K562 (cell line): ENCODE measurements at regions not wholly inside any gene's neighbourhood (a gene's known extent, or its start where the extent isn't known, plus 50 kb on each side); places are given as distances from the start of the nearest gene placed in this dataset.

ENCODE experiments used
- ATAC-seq: fragments of 200-7000 bp; cut with Tn5 transposase; 3 replicates; pipeline ENCODE4 v1.9.1; 2020; ENCODE audit warnings: moderate library complexity
- BruUV-seq: library from RNA; stranded (reverse); fragments of 400-500 nt; replicated peaks from 2 replicates; lab custom pipeline; 2021; lab: Mats Ljungman, UMichigan
- CTCF ChIA-PET: fragments of 300-600 bp; formaldehyde crosslinking; extraction: SDS; loops from one replicate; lab custom pipeline; 2021; ENCODE audit warnings: low intra/inter-chr PET ratio; lab: Yijun Ruan, JAX
- POLR2A ChIA-PET: fragments of 300-600, 350-650 bp; sonication (Branson Sonifier 250); formaldehyde crosslinking; extraction: SDS; loops from one replicate; lab custom pipeline; 2021; ENCODE audit warnings: antibody characterized with exemption, inconsistent platforms; lab: Yijun Ruan, JAX
- DNase-seq, 4 experiments: peaks; one replicate each; pipeline versions ENCODE4 v3.0.0 to v3.0.0-alpha.2; 2011 to 2018; ENCODE audit warnings: low spot score in 3 of 4, mixed read lengths in 3 of 4; ENCODE audit errors: extremely low read depth in 1 of 4
- FAIRE-seq: peaks from 2 replicates; lab custom pipeline; 2011; peaks lifted over from hg19 to GRCh38; lab: Jason Lieb, UNC
- H2AFZ ChIP-seq: 2 replicates; pipeline ENCODE4 v1.6.0; 2011; ENCODE audit warnings: low read depth, low read length, control low read depth, inconsistent platforms
- H3K27ac ChIP-seq: fragments of 200-600 bp; 3 replicates; pipeline ENCODE4 v1.8.0; 2011; ENCODE audit warnings: low read depth, mild to moderate bottlenecking, control low read depth, inconsistent platforms, low read length, moderate library complexity, mixed read lengths; ENCODE audit errors: extremely low read depth
- H3K27me3 ChIP-seq, 2 experiments: fragments of 300-600 bp in 1 of 2; 2 replicates in 1 of 2; 3 replicates in 1 of 2; pipeline versions ENCODE4 v1.6.0 to v1.8.0; 2011; ENCODE audit warnings: inconsistent platforms in 2 of 2, low read length in 2 of 2, mild to moderate bottlenecking in 1 of 2, mixed read lengths in 1 of 2, moderate library complexity in 1 of 2; ENCODE audit not compliant: control insufficient read depth in 2 of 2, insufficient read depth in 2 of 2
- H3K36me3 ChIP-seq: fragments of 300-600 bp; 3 replicates; pipeline ENCODE4 v1.8.0; 2011; ENCODE audit warnings: mild to moderate bottlenecking, low read length, inconsistent platforms; ENCODE audit not compliant: control insufficient read depth, insufficient read depth
- H3K4me1 ChIP-seq, 2 experiments: fragments of 200-600 bp in 1 of 2; replicated peaks in 1 of 2; 2 replicates in 1 of 2; 3 replicates in 1 of 2; pipeline versions ENCODE4 v1.5.1 to v1.8.0; 2011; ENCODE audit warnings: inconsistent platforms in 2 of 2, low read length in 2 of 2, mild to moderate bottlenecking in 1 of 2, mixed read lengths in 1 of 2, moderate library complexity in 1 of 2; ENCODE audit not compliant: control insufficient read depth in 2 of 2, insufficient read depth in 2 of 2
- H3K4me2 ChIP-seq: 2 replicates; pipeline ENCODE4 v1.6.1; 2011; ENCODE audit warnings: low read length, control low read depth, inconsistent platforms, mixed read lengths; ENCODE audit not compliant: insufficient read depth
- H3K4me3 ChIP-seq: fragments of 200-600 bp; sonication (generic), shearing (Covaris generic); 2 replicates; pipeline ENCODE4 v1.5.1; 2016; ENCODE audit warnings: control low read depth, inconsistent platforms
- H3K79me2 ChIP-seq: fragments of 200-600 bp; 3 replicates; pipeline ENCODE4 v1.8.0; 2011; ENCODE audit warnings: low read length, inconsistent platforms; ENCODE audit not compliant: control insufficient read depth, insufficient read depth
- H3K9ac ChIP-seq, 2 experiments: 2 replicates each; pipeline versions ENCODE4 v1.6.0 to v1.6.1; 2011; ENCODE audit warnings: low read depth in 2 of 2, low read length in 2 of 2, control low read depth in 1 of 2, inconsistent platforms in 1 of 2, mild to moderate bottlenecking in 1 of 2, mixed read lengths in 1 of 2; ENCODE audit not compliant: insufficient read depth in 1 of 2
- H3K9me1 ChIP-seq: one replicate; pipeline ENCODE4 v1.6.0; 2011; ENCODE audit warnings: inconsistent platforms, mild to moderate bottlenecking, low read length, moderate library complexity; ENCODE audit not compliant: control insufficient read depth, insufficient read depth
- H3K9me3 ChIP-seq: replicated peaks from 2 replicates; pipeline ENCODE4 v1.5.1; 2011; ENCODE audit warnings: low read depth, low read length, inconsistent platforms; ENCODE audit not compliant: control insufficient read depth, insufficient read depth
- H4K20me1 ChIP-seq: replicated peaks from 2 replicates; pipeline ENCODE4 v1.6.1; 2011; ENCODE audit warnings: low read length, inconsistent platforms, mixed read lengths; ENCODE audit not compliant: control insufficient read depth, insufficient read depth
- ATF1 ChIP-seq, 2 experiments: fragments of 450-650 bp in 1 of 2; IDR thresholded peaks; 2 replicates each; pipeline ENCODE4 v1.6.1; 2016; ENCODE audit warnings: missing compliant biosample characterization in 1 of 2, missing genetic modification characterization in 1 of 2
- ETV1 ChIP-seq: fragments of 450-650 bp; conservative IDR thresholded peaks from 2 replicates; pipeline ENCODE4 v1.6.1; 2016; ENCODE audit warnings: missing genetic modification characterization, control low read depth, low read depth, missing compliant biosample characterization
- HEY1 ChIP-seq: fragments of 250-450 bp; sonication (Bioruptor Pico); IDR thresholded peaks from 2 replicates; pipeline ENCODE4 v1.5.0; 2020; ENCODE audit warnings: mild to moderate bottlenecking, moderate library complexity, borderline replicate concordance
- KLF10 ChIP-seq: fragments of 250-450 bp; sonication (Bioruptor Pico); IDR thresholded peaks from 2 replicates; pipeline ENCODE4 v1.6.1; 2021; ENCODE audit warnings: matching md5 sums
- MCM2 ChIP-seq: fragments of 450-650 bp; IDR thresholded peaks from 2 replicates; pipeline ENCODE4 v1.6.1; 2017; ENCODE audit warnings: low read depth, mild to moderate bottlenecking
- POU5F1 ChIP-seq: fragments of 150-350 bp; IDR thresholded peaks from 2 replicates; pipeline ENCODE4 v1.6.1; 2014; ENCODE audit warnings: borderline replicate concordance, low read length, low read depth, mild to moderate bottlenecking; ENCODE audit not compliant: partially characterized antibody
- PTBP1 ChIP-seq: fragments of 200-400 bp; formaldehyde crosslinking; IDR thresholded peaks from 2 replicates; pipeline ENCODE4 v1.6.1; 2017; ENCODE audit warnings: low read depth, low read length
- PYGO2 ChIP-seq: fragments of 450-650 bp; IDR thresholded peaks from 2 replicates; pipeline ENCODE4 v1.6.1; 2016; ENCODE audit warnings: mild to moderate bottlenecking, missing genetic modification characterization, moderate library complexity, missing compliant biosample characterization
- RB1 ChIP-seq: fragments of 450-650 bp; IDR thresholded peaks from 2 replicates; pipeline ENCODE4 v1.6.1; 2017; ENCODE audit warnings: low read depth, mild to moderate bottlenecking
- RBM15 ChIP-seq: fragments of 200-400 bp; formaldehyde crosslinking; IDR thresholded peaks from 2 replicates; pipeline ENCODE4 v1.6.1; 2018; ENCODE audit warnings: mild to moderate bottlenecking, low read length, moderate library complexity; ENCODE audit not compliant: insufficient read depth
- RFX1 ChIP-seq: fragments of 450-650 bp; IDR thresholded peaks from 2 replicates; pipeline ENCODE4 v1.6.1; 2016; ENCODE audit warnings: mild to moderate bottlenecking, moderate library complexity
- RNF2 ChIP-seq: sonication (generic); IDR thresholded peaks from 2 replicates; pipeline ENCODE4 v1.6.1; 2016
- SMARCE1 ChIP-seq: fragments of 450-650 bp; IDR thresholded peaks from 2 replicates; pipeline ENCODE4 v1.7.1; 2016; ENCODE audit warnings: mild to moderate bottlenecking
- TCF3 ChIP-seq: sonication (generic); formaldehyde crosslinking; IDR thresholded peaks from 2 replicates; pipeline ENCODE4 v1.4.0; 2020; ENCODE audit warnings: mild to moderate bottlenecking, missing genetic modification reagents
- ZNF121 ChIP-seq: sonication (generic); formaldehyde crosslinking; conservative IDR thresholded peaks from 2 replicates; pipeline ENCODE4 v1.8.0; 2022; ENCODE audit warnings: missing genetic modification reagents
- ZNF282 ChIP-seq: sonication (generic); formaldehyde crosslinking; IDR thresholded peaks from 2 replicates; pipeline ENCODE4 v1.8.1; 2023; ENCODE audit warnings: missing genetic modification reagents
- WGBS: fragments of 100-300 bp; shearing (Covaris generic); methylation state at CpG from one replicate; pipeline ENCODE4 v1.1.6; 2016; ENCODE audit warnings: low coverage, mixed read lengths; ENCODE audit not compliant: insufficient coverage; ENCODE audit errors: missing lambda C conversion rate; 5-methylcytosine and 5-hydroxymethylcytosine counted together
- in situ Hi-C: fragments of 300-500 bp; cut with MboI; formaldehyde crosslinking; loops from 4 replicates; pipeline ENCODE4 v1.15.0; 2018; ENCODE audit warnings: inconsistent platforms, mixed read lengths
- intact Hi-C: fragments of 100-400 bp; cut with micrococcal nuclease; formaldehyde crosslinking; loops from 2 replicates; pipeline ENCODE4 v1.14.2; 2022
- TF ChIP-seq, protein P1 (sequence below), 2 experiments: fragments of 450-650 bp in 1 of 2; IDR thresholded peaks; 2 replicates each; pipeline ENCODE4 v1.6.1; 2011 to 2017; ENCODE audit warnings: low read depth in 2 of 2, antibody characterized with exemption in 1 of 2, borderline replicate concordance in 1 of 2, low read length in 1 of 2, mild to moderate bottlenecking in 1 of 2, mixed read lengths in 1 of 2; ENCODE audit not compliant: control insufficient read depth in 1 of 2

GRCh38 chr13:82275644-82276043, 1606.6 kb downstream of the SLITRK1 start:
- no peak for ATAC-seq
- no peak overlapping the region for H3K4me3 ChIP-seq
- intact Hi-C loops (no loop called here), in situ Hi-C loops (no loop called here)
- POLR2A ChIA-PET, result no interaction called here
- peak in 1 of 4 experiments; percentile 1 for DNase-seq
- H3K27ac ChIP-seq, result no peak overlapping the region
- CTCF ChIA-PET, result no interaction called here
- no peak for FAIRE-seq
- no peak overlapping the region for H3K9ac ChIP-seq
- H4K20me1 ChIP-seq, result no peaks in the 10 kb centered on the region
- H2AFZ ChIP-seq, result no peak overlapping the region
- TF ChIP-seq TCF3 (CRISPR knock-in tag) (0 out of 2 replicates have a peak, but pooled peaks have one; percentile 12), ATF1 (CRISPR knock-in tag; IDR thresholded peaks at IDR 0.05) (no peak), ATF1 (tag; IDR thresholded peaks at IDR 0.05) (no peak), RB1 (no peak), RBM15 (no peak), MCM2 (no peak)
- no peaks in the 10 kb centered on the region for H3K9me3 ChIP-seq
- 0% methylated on average over 3 of the region's 6 CpGs for WGBS
- H3K9me1 ChIP-seq, result no peaks in the 10 kb centered on the region
- no peaks in the 10 kb centered on the region for H3K36me3 ChIP-seq
- H3K4me1 ChIP-seq, result no peaks in the 10 kb centered on the region
- no peaks in the 10 kb centered on the region for H3K27me3 ChIP-seq
- H3K79me2 ChIP-seq, result no peaks in the 10 kb centered on the region
- no peak overlapping the region for H3K4me2 ChIP-seq
- BruUV-seq, result no TSS peak

GRCh38 chr13:82259284-82259683, 1623.0 kb downstream of the SLITRK1 start:
- in situ Hi-C loops (no loop called here), intact Hi-C loops (no loop called here)
- FAIRE-seq, result no peak
- TF ChIP-seq KLF10 (CRISPR knock-in tag) (no peak), SMARCE1 (no peak), ZNF121 (CRISPR knock-in tag) (no peak), POU5F1 (no peak), HEY1 (CRISPR knock-in tag) (no peak), ZNF282 (no peak), ETV1 (tag) (no peak), PYGO2 (no peak), RFX1 (no peak), PTBP1 (no peak), RNF2 (no peak)
- TF ChIP-seq, protein P1, sequence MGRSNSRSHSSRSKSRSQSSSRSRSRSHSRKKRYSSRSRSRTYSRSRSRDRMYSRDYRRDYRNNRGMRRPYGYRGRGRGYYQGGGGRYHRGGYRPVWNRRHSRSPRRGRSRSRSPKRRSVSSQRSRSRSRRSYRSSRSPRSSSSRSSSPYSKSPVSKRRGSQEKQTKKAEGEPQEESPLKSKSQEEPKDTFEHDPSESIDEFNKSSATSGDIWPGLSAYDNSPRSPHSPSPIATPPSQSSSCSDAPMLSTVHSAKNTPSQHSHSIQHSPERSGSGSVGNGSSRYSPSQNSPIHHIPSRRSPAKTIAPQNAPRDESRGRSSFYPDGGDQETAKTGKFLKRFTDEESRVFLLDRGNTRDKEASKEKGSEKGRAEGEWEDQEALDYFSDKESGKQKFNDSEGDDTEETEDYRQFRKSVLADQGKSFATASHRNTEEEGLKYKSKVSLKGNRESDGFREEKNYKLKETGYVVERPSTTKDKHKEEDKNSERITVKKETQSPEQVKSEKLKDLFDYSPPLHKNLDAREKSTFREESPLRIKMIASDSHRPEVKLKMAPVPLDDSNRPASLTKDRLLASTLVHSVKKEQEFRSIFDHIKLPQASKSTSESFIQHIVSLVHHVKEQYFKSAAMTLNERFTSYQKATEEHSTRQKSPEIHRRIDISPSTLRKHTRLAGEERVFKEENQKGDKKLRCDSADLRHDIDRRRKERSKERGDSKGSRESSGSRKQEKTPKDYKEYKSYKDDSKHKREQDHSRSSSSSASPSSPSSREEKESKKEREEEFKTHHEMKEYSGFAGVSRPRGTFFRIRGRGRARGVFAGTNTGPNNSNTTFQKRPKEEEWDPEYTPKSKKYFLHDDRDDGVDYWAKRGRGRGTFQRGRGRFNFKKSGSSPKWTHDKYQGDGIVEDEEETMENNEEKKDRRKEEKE (IDR thresholded peaks at IDR 0.05; ENCODE audit: borderline replicate concordance in 1 of 2, control insufficient read depth in 1 of 2, low read depth in 2 of 2, low read length in 1 of 2), result no peak

More at GRCh38 chr13:82259284-82259683, 1623.0 kb downstream of the SLITRK1 start:
- Histone ChIP-seq H3K9me1 (no peaks in the 10 kb centered on the region), H3K79me2 (no peaks in the 10 kb centered on the region), H3K4me1 (no peaks in the 10 kb centered on the region), H4K20me1 (no peaks in the 10 kb centered on the region), H3K36me3 (no peaks in the 10 kb centered on the region), H2AFZ (no peak overlapping the region), H3K4me3 (no peak overlapping the region), H3K9ac (no peak overlapping the region), H3K9me3 (no peaks in the 10 kb centered on the region), H3K4me2 (no peak overlapping the region), H3K27me3 (no peaks in the 10 kb centered on the region), H3K27ac (no peak overlapping the region)
- CTCF ChIA-PET, result no interaction called here
- BruUV-seq, result no TSS peak
- POLR2A ChIA-PET, result no interaction called here
- 2% methylated on average over 11 of the region's 13 CpGs for WGBS
- no peak for DNase-seq
- no peak for ATAC-seq
